ENCODE measurements at regions not wholly inside any gene's neighbourhood (a gene's known extent, or its start where the extent isn't known, plus 50 kb on each side); places are given as distances from the start of the nearest gene placed in this dataset.

GRCh38 chr22:44620841-44621257 is 81.2 kb upstream of the PRR5 start:
- TF ChIP-seq CTCF (IDR thresholded peaks at IDR 0.05) (no peak), POLR2A (IDR thresholded peaks at IDR 0.05) (no peak), EP300 (IDR thresholded peaks at IDR 0.05) (no peak)

Measured in tibial nerve (tissue), 4 donors.